ENCODE measurements at regions not wholly inside any gene's neighbourhood (a gene's known extent, or its start where the extent isn't known, plus 50 kb on each side); places are given as distances from the start of the nearest gene placed in this dataset.
A peak's percentile ranks its signal among the peaks of the same experiment; 100 is the strongest.

DNA sequence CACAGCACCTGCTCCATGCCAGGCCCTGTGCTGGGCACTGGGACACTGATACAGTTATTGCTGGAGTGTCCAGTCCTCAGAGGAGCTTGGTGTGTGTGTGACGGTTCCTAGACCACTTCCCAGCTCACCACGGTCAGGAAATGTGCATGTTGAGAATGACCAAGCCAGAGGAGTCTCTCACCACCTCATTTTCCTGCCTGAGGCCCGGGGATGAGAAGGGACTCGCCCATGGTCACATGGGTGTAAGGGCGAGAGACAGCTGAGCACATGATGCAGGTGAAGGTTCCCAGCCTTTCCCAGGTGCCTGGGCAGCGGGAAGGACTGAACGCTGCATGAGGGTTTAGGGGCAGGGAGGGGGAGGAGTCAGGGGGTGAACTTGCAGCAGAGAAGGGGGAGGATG lies 180.9 kb upstream of the TLE3 start:
- ATAC-seq (no peak), FAIRE-seq (no peak), DNase-seq (peak in 1 of 6 donors; percentile 32)
- Histone ChIP-seq H3K4me1 (no peaks in the 10 kb centered on the region), H3K27ac (no peak overlapping the region), H3K36me3 (no peaks in the 10 kb centered on the region), H3K9me3 (no peaks in the 10 kb centered on the region), H3K4me3 (no peak overlapping the region), H3K27me3 (no peaks in the 10 kb centered on the region)
- TF ChIP-seq, protein P1, sequence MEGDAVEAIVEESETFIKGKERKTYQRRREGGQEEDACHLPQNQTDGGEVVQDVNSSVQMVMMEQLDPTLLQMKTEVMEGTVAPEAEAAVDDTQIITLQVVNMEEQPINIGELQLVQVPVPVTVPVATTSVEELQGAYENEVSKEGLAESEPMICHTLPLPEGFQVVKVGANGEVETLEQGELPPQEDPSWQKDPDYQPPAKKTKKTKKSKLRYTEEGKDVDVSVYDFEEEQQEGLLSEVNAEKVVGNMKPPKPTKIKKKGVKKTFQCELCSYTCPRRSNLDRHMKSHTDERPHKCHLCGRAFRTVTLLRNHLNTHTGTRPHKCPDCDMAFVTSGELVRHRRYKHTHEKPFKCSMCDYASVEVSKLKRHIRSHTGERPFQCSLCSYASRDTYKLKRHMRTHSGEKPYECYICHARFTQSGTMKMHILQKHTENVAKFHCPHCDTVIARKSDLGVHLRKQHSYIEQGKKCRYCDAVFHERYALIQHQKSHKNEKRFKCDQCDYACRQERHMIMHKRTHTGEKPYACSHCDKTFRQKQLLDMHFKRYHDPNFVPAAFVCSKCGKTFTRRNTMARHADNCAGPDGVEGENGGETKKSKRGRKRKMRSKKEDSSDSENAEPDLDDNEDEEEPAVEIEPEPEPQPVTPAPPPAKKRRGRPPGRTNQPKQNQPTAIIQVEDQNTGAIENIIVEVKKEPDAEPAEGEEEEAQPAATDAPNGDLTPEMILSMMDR (IDR thresholded peaks at IDR 0.05): no peak
- intact Hi-C loops (cut with DNase I): no loop called here
- 85 to 86% methylated on average over 7 of the region's 7 CpGs for WGBS, 2 donors

DNA sequence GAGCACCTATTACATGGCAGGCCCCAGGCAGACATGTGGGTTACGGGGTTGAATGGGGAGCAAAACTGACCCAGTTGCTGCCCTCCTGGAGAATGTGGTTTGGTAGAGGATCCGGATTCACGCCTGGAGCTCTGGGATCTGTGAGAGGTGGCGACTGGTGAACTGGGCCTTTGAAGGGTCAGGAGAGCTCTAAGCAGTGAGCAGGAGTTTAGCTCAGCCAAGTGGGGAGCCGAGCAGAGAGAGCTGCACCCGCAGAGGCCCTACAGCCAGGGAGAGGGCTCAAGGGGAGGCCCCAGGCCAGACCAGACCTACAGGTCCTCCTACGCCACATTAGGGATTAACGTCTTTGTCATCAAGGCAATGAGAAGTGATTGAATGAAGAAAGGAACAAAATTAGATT lies 179.8 kb upstream of the TLE3 start:
- TF ChIP-seq, protein P1 (IDR thresholded peaks at IDR 0.05): no peak
- H3K36me3 ChIP-seq: no peaks in the 10 kb centered on the region
- ATAC-seq (no peak), DNase-seq (peak in 1 of 6 donors; percentile 33), FAIRE-seq (no peak)
- H3K4me3 ChIP-seq: no peak overlapping the region
- intact Hi-C loops (cut with DNase I): no loop called here
- H3K9me3 ChIP-seq: no peaks in the 10 kb centered on the region
- no peaks in the 10 kb centered on the region for H3K27me3 ChIP-seq
- WGBS, 2 donors: 87 to 91% methylated on average over 8 of the region's 8 CpGs
- no peak overlapping the region for H3K27ac ChIP-seq
- no peaks in the 10 kb centered on the region for H3K4me1 ChIP-seq

DNA sequence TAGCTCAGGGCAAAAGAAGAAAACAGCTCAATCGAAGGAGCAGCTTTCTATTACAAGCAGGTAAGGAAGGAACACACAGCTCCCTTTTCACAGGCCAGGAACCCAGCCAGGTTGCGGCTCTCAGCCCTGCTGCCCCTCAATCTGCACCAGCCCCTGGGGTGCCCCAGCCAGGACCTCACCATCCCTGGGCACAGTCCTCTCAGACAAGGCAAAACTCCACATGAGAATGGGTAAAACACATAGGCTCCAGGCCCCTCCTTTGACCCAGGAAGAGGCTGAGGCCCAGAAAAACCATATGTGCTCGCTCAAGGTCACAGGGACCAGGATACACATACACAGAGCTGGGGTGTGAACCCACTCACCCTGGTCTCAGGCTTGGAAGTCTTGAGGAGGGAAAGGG lies 178.7 kb upstream of the TLE3 start:
- no peak for FAIRE-seq

DNA sequence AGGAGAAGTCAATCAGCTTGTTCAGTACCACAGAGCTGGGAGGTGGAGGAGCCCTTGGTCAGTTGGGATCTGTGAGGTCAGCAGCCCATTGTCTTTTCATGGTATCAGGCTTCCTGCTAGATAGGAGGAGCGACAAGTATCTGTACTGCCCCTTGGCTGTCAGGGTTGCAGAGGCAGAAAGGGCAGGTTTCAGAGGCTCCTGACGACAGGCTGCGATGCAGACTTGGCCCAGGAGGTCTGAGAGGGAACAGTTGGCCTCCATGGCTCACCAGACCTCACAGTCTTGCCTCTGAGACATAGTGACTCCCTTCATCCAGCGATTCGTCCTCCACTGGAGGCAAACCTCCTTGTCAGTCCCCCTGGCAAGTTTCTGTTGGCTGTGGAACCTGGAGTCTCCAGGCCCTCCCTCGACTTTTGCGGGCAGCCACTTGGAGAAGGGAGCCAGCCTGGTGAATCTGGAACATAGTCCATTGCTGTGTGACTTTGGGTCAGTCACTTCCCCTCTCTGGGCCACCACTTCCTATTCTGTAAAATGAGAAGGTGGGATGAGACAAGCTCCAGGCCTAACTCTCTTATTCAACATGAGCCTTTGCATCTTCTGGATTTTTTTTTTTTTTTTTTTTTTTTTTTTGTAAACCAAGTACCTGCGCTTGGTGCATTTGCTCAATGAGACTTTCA lies 177.9 kb upstream of the TLE3 start:
- TF ChIP-seq, protein P1 (IDR thresholded peaks at IDR 0.05): no peak
- Histone ChIP-seq H3K27ac (no peak overlapping the region), H3K36me3 (no peaks in the 10 kb centered on the region), H3K4me1 (no peaks in the 10 kb centered on the region), H3K27me3 (no peaks in the 10 kb centered on the region), H3K4me3 (no peak overlapping the region), H3K9me3 (no peaks in the 10 kb centered on the region)
- DNase-seq: peak in 1 of 6 donors; percentile 30
- no peak for FAIRE-seq
- no peak for ATAC-seq
- intact Hi-C loops (cut with DNase I): no loop called here
- 87 to 95% methylated on average over 8 of the region's 8 CpGs for WGBS, 2 donors

More for the DNA sequence above, 178.7 kb upstream of the TLE3 start:
- ATAC-seq: no peak
- TF ChIP-seq, protein P1 (IDR thresholded peaks at IDR 0.05): no peak
- no peaks in the 10 kb centered on the region for H3K9me3 ChIP-seq
- DNase-seq: peak in 1 of 6 donors; percentile 28
- no peaks in the 10 kb centered on the region for H3K27me3 ChIP-seq
- H3K27ac ChIP-seq: no peak overlapping the region
- H3K4me3 ChIP-seq: no peak overlapping the region
- H3K4me1 ChIP-seq: no peaks in the 10 kb centered on the region
- no peaks in the 10 kb centered on the region for H3K36me3 ChIP-seq
- 83 to 90% methylated on average over 3 of the region's 3 CpGs for WGBS, 2 donors
- intact Hi-C loops (cut with DNase I): no loop called here

DNA sequence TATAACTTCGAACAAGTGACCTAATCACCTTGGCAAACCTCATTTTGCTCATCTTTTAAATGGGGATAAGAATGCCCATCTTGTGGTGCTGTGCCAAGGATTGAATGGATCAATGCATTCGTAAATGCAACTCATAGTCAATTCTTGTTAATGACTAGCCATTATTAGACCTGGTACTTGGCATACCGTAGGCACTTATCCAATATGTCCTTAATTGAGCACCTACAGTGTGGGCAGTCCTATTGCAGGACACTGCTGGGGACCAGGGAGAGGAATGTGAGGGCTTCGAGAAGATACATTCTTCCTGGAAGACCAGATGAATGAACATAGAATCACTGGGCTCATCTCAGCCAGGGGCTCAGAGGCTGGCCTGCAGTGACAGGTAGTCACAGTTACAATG lies 177.2 kb upstream of the TLE3 start:
- FAIRE-seq (no peak), ATAC-seq (no peak), DNase-seq (peak in 1 of 6 donors; percentile 14)
- no peak overlapping the region for H3K4me3 ChIP-seq
- TF ChIP-seq, protein P1 (IDR thresholded peaks at IDR 0.05): no peak
- H3K4me1 ChIP-seq: no peaks in the 10 kb centered on the region
- no peaks in the 10 kb centered on the region for H3K9me3 ChIP-seq
- no peaks in the 10 kb centered on the region for H3K36me3 ChIP-seq
- no peak overlapping the region for H3K27ac ChIP-seq
- 63 to 70% methylated on average over 4 of the region's 4 CpGs for WGBS, 2 donors
- intact Hi-C loops (cut with DNase I): no loop called here
- H3K27me3 ChIP-seq: no peaks in the 10 kb centered on the region
